Epithelial cell of proximal tubule (primary cell): ENCODE measurements at regions not wholly inside any gene's neighbourhood (a gene's known extent, or its start where the extent isn't known, plus 50 kb on each side); places are given as distances from the start of the nearest gene placed in this dataset.

Experiments
- DNase-seq: peaks from one replicate; pipeline ENCODE4 v3.0.0-alpha.2; 2011; ENCODE audit warnings: low read depth
- H3K4me3 ChIP-seq: 2 replicates; pipeline ENCODE4 v1.5.1; 2011; ENCODE audit warnings: low read depth, mild to moderate bottlenecking, low read length
- TF ChIP-seq, protein P1 (sequence below): conservative IDR thresholded peaks from 2 replicates; pipeline ENCODE4 v1.5.1; 2012; ENCODE audit warnings: low read depth, mild to moderate bottlenecking, low read length

DNA sequence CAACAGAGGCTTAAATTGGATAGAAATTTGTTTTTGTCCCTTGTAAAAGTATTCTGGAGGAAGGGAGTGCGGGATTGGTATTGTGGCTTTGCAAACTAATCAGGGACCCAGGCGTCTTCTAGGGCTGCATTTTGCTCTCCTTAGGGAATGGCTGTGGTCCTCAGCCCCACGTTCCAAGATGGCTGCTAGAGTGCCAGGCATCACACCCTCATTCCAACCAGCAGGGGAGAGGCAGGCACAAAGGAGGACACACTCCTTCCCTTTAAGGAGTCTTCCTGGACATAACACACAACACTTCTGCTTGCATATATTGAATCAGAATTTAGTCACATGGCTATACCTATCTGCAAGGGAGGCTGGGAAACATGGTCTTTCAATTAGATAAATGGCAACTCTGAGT is 174.5 kb upstream of the LYSMD4 start:
- TF ChIP-seq, protein P1, sequence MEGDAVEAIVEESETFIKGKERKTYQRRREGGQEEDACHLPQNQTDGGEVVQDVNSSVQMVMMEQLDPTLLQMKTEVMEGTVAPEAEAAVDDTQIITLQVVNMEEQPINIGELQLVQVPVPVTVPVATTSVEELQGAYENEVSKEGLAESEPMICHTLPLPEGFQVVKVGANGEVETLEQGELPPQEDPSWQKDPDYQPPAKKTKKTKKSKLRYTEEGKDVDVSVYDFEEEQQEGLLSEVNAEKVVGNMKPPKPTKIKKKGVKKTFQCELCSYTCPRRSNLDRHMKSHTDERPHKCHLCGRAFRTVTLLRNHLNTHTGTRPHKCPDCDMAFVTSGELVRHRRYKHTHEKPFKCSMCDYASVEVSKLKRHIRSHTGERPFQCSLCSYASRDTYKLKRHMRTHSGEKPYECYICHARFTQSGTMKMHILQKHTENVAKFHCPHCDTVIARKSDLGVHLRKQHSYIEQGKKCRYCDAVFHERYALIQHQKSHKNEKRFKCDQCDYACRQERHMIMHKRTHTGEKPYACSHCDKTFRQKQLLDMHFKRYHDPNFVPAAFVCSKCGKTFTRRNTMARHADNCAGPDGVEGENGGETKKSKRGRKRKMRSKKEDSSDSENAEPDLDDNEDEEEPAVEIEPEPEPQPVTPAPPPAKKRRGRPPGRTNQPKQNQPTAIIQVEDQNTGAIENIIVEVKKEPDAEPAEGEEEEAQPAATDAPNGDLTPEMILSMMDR = no peak
- H3K4me3 ChIP-seq = no peak overlapping the region
- no peak for DNase-seq

DNA sequence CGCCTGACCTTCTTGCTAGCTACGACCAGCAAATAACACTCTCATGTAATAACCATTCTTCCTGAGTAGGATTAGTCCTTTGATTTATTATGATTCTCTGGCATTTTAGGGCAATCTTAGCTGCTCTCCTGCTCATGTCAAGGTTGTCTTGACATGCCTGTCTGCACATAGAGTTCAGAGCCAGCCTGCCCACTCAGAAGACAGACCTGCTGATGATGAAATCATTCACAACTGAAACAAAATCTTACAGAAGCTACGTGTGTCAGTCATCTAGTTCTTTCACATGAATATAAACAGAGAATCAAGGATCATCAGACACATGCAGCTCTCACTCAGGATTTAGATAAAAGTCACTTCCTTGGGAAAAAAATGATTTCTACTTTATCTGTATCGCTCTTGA is 173.6 kb upstream of the LYSMD4 start:
- DNase-seq = no peak
- TF ChIP-seq, protein P1 = no peak
- H3K4me3 ChIP-seq = no peak overlapping the region

DNA sequence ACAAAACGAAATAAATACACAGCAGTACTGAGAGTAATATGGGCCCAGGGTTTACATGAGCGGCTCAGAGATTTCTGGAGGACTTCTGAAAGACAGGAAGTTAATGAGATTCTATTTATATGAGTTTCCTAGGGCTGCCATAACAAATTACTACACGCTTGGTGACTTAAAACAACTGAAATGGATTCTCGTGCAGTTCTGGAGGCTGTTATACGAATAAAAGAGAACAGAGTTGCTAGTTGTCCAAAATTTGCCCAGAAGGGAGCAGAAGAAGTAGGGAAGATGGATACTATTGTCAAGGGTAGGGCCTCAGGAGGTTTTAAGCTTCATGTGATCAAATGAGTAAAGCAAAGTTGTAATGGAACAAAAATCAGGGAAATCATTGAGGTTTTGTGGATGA is 173.1 kb upstream of the LYSMD4 start:
- TF ChIP-seq, protein P1 = no peak
- no peak overlapping the region for H3K4me3 ChIP-seq
- no peak for DNase-seq

DNA sequence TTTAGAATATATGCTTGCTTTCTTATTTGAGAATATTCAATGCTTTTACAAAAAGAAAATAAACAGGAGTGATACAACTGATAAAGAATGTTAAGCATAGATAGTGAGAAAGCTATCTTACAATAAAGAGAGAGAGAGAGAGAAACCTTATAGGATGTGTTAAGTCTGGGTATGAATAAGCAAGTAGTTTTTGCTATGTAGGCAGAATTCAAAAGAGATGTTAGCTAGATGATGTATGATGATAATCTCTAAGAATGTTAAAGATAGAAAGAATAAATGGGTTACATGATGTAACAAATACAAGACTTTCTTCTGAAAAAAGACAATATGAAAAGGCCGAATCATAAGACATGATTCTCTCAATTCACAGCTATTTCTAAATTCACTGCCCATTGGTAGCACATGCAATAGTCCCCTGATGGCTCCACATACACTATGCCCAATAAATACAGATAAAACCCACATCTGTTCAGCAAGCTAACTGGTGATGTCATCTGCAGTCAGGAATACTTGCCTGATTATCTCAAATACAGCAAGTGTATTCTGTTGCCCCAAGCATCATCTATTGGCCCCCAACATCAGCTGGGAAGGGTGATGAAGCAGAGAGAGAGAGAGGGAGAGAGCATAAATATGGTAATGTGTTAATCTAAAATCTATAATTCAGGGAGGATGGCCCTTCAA is 169.2 kb upstream of the LYSMD4 start:
- no peak overlapping the region for H3K4me3 ChIP-seq
- DNase-seq = no peak
- TF ChIP-seq, protein P1 = no peak

DNA sequence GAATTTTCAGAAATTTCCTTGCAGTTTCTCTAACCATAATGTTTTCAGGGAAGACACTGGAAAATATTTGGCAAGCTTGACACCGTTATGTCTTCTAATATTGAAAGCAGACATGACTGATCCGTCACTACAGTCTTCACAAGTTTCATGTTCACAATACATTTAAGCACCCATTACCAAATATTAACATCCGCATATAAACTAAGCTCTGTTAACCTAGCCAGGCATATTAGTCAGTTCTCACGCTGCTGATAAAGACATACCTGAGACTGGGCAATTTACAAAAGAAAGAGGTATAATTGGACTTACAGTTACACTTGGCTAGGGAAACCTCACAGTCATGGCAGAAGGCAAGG is 162.7 kb upstream of the LYSMD4 start:
- TF ChIP-seq, protein P1 = no peak
- no peak overlapping the region for H3K4me3 ChIP-seq
- DNase-seq = no peak

DNA sequence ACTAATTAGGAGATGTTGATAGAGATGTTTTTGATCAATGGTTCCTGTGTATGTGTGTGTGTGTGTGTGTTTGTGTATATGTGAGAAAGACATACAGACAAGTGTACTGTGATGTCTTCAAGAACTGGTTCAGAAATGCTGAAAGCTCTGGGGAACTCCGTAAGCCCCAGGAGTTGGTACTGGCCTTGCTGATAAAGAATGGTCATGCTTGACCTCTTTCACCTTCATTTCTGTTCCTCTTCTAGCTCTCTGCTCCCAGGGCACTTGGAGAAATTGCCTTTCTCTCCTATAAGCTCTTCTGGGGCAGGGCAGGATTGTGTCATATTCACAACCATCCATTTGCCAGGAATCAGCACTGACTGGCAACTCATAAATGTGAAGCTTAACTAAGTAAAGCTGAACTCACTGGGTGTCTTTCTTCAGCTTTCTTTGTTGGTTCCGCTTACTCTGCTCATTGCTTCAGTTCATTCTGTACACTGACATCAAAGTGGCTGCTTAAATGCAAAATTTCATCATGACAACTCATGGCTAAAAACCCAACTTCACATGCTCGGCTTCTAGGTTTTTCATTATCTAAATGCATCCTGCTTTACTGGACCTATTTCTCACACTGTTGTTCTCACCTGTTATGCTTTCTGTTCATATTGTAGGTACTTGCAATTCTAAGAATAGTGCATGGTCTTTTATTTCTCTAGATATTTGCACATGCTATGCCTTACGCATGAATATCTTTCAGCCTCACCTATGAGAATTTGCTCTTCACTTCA is 162.1 kb upstream of the LYSMD4 start:
- TF ChIP-seq, protein P1 = no peak
- no peak for DNase-seq
- no peak overlapping the region for H3K4me3 ChIP-seq

DNA sequence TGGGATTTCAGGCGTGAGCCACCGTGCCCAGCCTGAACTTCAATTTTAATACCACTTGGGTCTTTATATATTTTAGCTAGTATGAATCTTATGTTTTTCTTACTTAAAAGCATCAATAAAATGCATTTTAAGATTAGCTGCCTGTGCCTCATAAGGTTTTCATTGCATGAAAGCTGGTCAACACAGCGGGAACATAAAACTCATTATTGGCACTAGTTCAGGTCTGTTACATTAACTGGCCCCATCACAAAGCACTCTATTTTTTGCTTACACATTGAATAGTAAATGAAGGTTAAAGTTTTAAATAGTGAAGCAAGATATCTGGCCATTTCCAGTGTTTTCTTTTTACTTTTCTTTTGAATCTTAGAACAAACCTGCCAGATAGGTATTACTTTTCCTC is 145.6 kb upstream of the LYSMD4 start:
- no peak for DNase-seq
- TF ChIP-seq, protein P1 = no peak
- no peak overlapping the region for H3K4me3 ChIP-seq
